ENCODE measurements at regions not wholly inside any gene's neighbourhood (a gene's known extent, or its start where the extent isn't known, plus 50 kb on each side); places are given as distances from the start of the nearest gene placed in this dataset.

DNA sequence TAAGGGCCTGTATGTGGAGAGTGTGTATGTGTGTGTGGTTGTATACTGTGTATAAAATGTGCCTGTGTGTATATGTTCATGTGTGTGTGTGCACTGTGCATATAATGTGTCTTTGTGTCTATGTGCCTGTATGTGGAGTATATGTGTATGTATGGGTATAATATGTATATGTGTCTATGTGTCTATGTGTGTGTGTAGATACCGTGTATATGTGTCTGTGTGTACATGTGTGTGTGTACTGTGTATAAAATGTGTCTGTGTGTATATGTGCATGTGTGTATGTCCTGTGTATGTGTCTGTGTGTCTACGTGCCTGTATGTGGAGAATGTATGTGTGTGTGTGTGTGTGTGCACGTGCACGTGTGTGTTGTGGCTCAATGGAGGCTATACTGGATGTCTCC lies 200.4 kb upstream of the ZFHX3 start:
- no peak overlapping the region for H3K18ac ChIP-seq (ENCODE audit: low read depth, low read length)
- no peaks in the 10 kb centered on the region for H3K79me1 ChIP-seq (ENCODE audit: low read depth in 1 of 2, low read length in 2 of 2)
- WGBS, 2 experiments (ENCODE audit: extremely low coverage in 2 of 2, insufficient read length in 1 of 2), result 85% methylated on average over 2 of the region's 4 CpGs; no CpG with 5 or more reads in 1 of the 2 experiments
- no peak overlapping the region for H3K9ac ChIP-seq (ENCODE audit: low read depth, low read length)
- H3K14ac ChIP-seq (replicated peaks; ENCODE audit: low read depth, low read length), result no peak overlapping the region
- H3K4ac ChIP-seq (ENCODE audit: low read depth, low read length), result no peak overlapping the region
- no peak overlapping the region for H2AK9ac ChIP-seq (replicated peaks; ENCODE audit: low read depth, low read length, poor library complexity)
- no peak overlapping the region for H4K5ac ChIP-seq (ENCODE audit: low read depth, low read length)
- DNase-seq (no peak), ATAC-seq (ENCODE audit: low read depth) (no peak)
- H3K4me1 ChIP-seq (ENCODE audit: control insufficient read depth, insufficient read depth, low read length), result no peaks in the 10 kb centered on the region
- no peak overlapping the region for H3K23ac ChIP-seq (ENCODE audit: low read depth, low read length)
- BruUV-seq (replicated peaks), result no TSS peak
- dilution Hi-C loops (cut with HindIII; ENCODE audit: low sequenced_read_pairs, unreplicated experiment) (no loop called here), in situ Hi-C loops (cut with MboI; ENCODE audit: low sequenced_read_pairs) (no loop called here), intact Hi-C loops (cut with micrococcal nuclease) (no loop called here)
- H3K9me1 ChIP-seq (ENCODE audit: insufficient read depth, low read length), result peaks cover 7% of the 10 kb centered on the region
- POLR2A ChIA-PET (ENCODE audit: unreplicated experiment), result no interaction called here
- no peak overlapping the region for H3K4me3 ChIP-seq (ENCODE audit: insufficient read depth, low read depth, low read length)
- H3K36me3 ChIP-seq (ENCODE audit: control insufficient read depth, insufficient read depth, low read length), result no peaks in the 10 kb centered on the region
- no peaks in the 10 kb centered on the region for H4K20me1 ChIP-seq (ENCODE audit: insufficient read depth, low read length)
- H2BK5ac ChIP-seq (ENCODE audit: low read depth, low read length, poor library complexity, severe bottlenecking), result no peak overlapping the region
- H3K27ac ChIP-seq (ENCODE audit: insufficient read depth, low read length), result no peak overlapping the region
- no peak for TF ChIP-seq FOS (IDR thresholded peaks at IDR 0.05; ENCODE audit: low read depth, low read length)
- no peak overlapping the region for H2BK15ac ChIP-seq (ENCODE audit: low read depth, low read length)
- peaks cover 13% of the 10 kb centered on the region for H3K27me3 ChIP-seq (ENCODE audit: control insufficient read depth, insufficient read depth, low read length)
- H2BK120ac ChIP-seq (ENCODE audit: low read depth, low read length), result no peak overlapping the region
- H2BK20ac ChIP-seq (ENCODE audit: low read depth, low read length), result no peak overlapping the region
- H2AFZ ChIP-seq (replicated peaks; ENCODE audit: low read length, poor library complexity), result no peak overlapping the region
- H4K8ac ChIP-seq (ENCODE audit: low read depth in 2 of 2, low read length in 2 of 2), result no peak overlapping the region
- H3K4me2 ChIP-seq (ENCODE audit: low read depth, low read length), result no peak overlapping the region
- no peak overlapping the region for H4K91ac ChIP-seq (ENCODE audit: insufficient read depth, low read depth, low read length)
- no peak overlapping the region for H2AK5ac ChIP-seq (ENCODE audit: low read depth, low read length)
- no peaks in the 10 kb centered on the region for H3K9me3 ChIP-seq (ENCODE audit: control insufficient read depth, insufficient read depth, low read length)
- CTCF ChIA-PET, result no interaction called here
- no peak overlapping the region for H3K56ac ChIP-seq (ENCODE audit: extremely low read depth, insufficient read depth, low read length)
